ACC112 (cell line): ENCODE measurements at regions not wholly inside any gene's neighbourhood (a gene's known extent, or its start where the extent isn't known, plus 50 kb on each side); places are given as distances from the start of the nearest gene placed in this dataset.
A peak's percentile ranks its signal among the peaks of the same experiment; 100 is the strongest.

ENCODE experiments used
- H2AFZ ChIP-seq: fragments of 200-600 bp; sonication (generic); one replicate; pipeline ENCODE4 v1.6.0; 2017; ENCODE audit warnings: antibody characterized with exemption, low read length; ENCODE audit not compliant: unreplicated experiment
- H3K27ac ChIP-seq: fragments of 200-600 bp; sonication (generic); 2 replicates; pipeline ENCODE4 v1.5.1; 2014; ENCODE audit warnings: low read depth, mild to moderate bottlenecking, antibody characterized with exemption, low read length, moderate library complexity
- H3K27me3 ChIP-seq: fragments of 200-600 bp; sonication (generic); 2 replicates; pipeline ENCODE4 v1.6.1; 2014; ENCODE audit warnings: mild to moderate bottlenecking, antibody characterized with exemption, low read length, moderate library complexity, mixed read lengths; ENCODE audit not compliant: insufficient read depth
- H3K36me3 ChIP-seq: fragments of 200-600 bp; sonication (generic); 2 replicates; pipeline ENCODE4 v1.6.1; 2016; ENCODE audit warnings: mild to moderate bottlenecking, antibody characterized with exemption, low read length, moderate library complexity, mixed read lengths; ENCODE audit not compliant: insufficient read depth
- H3K4me1 ChIP-seq: fragments of 200-600 bp; sonication (generic); one replicate; pipeline ENCODE4 v1.6.1; 2016; ENCODE audit warnings: low read length, mixed read lengths; ENCODE audit not compliant: insufficient read depth, unreplicated experiment, control insufficient read depth
- H3K4me3 ChIP-seq: fragments of 200-600 bp; sonication (generic); 2 replicates; pipeline ENCODE4 v1.5.1; 2014; ENCODE audit warnings: mild to moderate bottlenecking, low read depth, low read length
- H3K79me2 ChIP-seq: fragments of 200-600 bp; sonication (generic); one replicate; pipeline ENCODE4 v1.6.0; 2016; ENCODE audit warnings: low read length; ENCODE audit not compliant: control insufficient read depth, unreplicated experiment, insufficient read depth

DNA sequence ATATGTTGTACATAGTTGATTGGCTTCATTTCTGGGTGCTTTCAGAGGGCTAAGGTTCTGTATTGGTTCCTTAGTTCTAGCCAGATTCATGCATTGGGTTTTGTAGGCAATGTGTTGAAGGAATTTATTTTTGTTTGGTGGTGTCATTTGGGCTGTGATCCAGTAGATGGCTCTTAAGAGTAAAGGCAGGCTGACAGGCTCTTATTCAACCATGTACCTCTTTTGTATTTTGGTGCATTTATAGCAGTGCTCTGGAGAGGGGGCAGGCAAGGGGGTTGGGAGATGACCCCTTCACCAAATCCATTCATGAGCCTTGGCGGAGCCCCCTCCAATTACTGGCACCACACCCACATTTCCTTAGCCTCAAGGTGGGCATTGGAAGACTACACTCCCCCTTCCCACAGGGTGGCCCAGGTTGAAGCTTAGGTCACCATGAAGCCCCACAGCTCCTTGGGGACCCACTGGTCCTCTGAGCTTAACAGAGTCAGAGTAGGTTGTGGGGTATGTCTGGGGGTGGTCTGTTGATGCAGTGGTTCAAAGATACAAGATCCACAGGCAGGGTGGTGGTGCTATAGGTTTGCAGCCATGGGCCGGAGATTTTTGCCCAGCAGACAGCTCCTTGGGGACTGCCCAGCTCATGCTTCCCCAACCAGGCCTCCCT, 143.0 kb upstream of the GNPDA2 start:
- no peak overlapping the region for H3K27ac ChIP-seq
- no peaks in the 10 kb centered on the region for H3K36me3 ChIP-seq
- no peak overlapping the region for H3K4me3 ChIP-seq
- H2AFZ ChIP-seq: no peak overlapping the region
- no peaks in the 10 kb centered on the region for H3K79me2 ChIP-seq
- no peaks in the 10 kb centered on the region for H3K4me1 ChIP-seq
- no peaks in the 10 kb centered on the region for H3K27me3 ChIP-seq

DNA sequence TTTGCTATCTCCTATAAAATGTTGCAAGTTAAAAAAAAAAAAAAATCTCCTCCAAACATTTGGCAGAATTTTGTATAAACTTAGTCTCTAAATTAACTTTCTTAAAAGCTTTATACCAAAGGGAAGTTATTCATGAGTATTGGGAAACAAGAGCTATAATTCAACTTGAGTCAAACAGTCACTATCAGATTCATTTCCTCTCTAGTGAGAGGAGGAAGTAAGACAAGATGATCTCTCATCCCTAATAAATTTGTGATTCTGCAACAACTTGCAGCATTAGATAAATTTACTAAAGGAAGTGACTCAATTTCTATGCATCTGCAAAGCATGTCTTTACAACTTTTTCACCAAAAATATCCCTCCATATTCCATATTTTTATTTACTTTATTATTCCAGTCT, 135.4 kb upstream of the GNPDA2 start:
- H2AFZ ChIP-seq: no peak overlapping the region
- no peak overlapping the region for H3K4me3 ChIP-seq
- no peaks in the 10 kb centered on the region for H3K27me3 ChIP-seq
- H3K4me1 ChIP-seq: no peaks in the 10 kb centered on the region
- H3K79me2 ChIP-seq: no peaks in the 10 kb centered on the region
- no peak overlapping the region for H3K27ac ChIP-seq
- H3K36me3 ChIP-seq: no peaks in the 10 kb centered on the region

DNA sequence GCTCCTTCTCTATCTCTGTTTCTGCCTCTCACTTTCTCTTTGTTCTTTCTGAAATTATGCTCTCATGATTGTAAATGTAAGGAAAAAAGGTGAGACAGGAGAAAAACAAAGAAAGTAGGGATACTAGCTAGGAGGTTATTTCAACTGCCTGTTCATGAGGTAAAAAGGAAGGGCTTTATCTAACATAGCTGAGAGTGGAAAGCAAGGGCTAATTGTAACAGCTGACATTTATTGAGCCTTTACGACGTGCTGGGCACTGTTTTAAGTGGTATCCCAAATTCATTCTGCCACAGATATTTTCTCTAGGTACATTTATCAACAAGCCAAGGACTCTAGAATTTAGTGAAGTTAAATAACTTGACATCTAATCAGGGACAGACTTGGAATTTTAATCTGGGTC, 133.1 kb upstream of the GNPDA2 start:
- Histone ChIP-seq H3K27me3 (no peaks in the 10 kb centered on the region), H2AFZ (no peak overlapping the region), H3K79me2 (no peaks in the 10 kb centered on the region), H3K4me3 (no peak overlapping the region), H3K36me3 (no peaks in the 10 kb centered on the region), H3K4me1 (no peaks in the 10 kb centered on the region), H3K27ac (no peak overlapping the region)

DNA sequence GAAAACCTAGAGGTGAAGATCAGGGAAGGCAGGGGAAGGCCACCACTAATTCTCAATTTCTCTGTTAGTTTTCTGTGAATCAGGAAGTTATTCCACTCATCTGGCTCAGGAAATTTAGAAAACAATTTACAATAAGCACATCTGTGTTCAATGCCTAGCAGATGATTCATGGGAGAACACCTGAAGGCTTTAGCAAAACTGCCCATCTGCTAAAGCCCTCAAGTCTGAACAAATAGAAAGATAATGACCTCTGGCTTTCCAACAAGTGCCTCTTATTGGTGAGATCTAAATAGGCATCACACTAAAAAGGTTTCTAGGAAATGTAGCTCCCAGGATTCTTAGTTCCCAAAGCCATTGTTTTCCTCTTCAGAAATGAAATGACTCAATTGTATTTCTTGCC, 122.1 kb upstream of the GNPDA2 start:
- no peaks in the 10 kb centered on the region for H3K36me3 ChIP-seq
- H3K4me3 ChIP-seq: no peak overlapping the region
- no peak overlapping the region for H2AFZ ChIP-seq
- no peaks in the 10 kb centered on the region for H3K4me1 ChIP-seq
- H3K27ac ChIP-seq: no peak overlapping the region
- no peaks in the 10 kb centered on the region for H3K79me2 ChIP-seq
- H3K27me3 ChIP-seq: no peaks in the 10 kb centered on the region

DNA sequence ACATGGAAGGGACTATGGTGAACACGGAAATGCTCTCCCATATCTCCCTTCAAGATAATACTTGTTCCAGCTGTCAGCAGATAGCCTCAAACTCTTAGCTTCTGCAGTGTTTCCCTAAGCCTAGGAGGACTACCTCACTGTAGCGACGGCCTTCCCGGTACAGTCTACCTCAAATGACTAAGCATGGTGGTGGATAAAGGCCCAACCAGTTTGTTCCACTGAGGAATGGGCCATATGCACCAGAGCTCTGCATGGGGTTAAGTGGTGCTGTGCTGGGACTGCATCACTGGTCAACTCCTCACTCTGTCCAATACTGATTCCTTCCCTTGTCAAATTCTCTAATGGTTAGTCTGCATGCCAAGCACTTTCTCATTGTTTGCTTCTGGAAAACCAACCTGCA, 119.6 kb upstream of the GNPDA2 start:
- H3K4me1 ChIP-seq: no peaks in the 10 kb centered on the region
- H3K27ac ChIP-seq: no peak overlapping the region
- no peak overlapping the region for H2AFZ ChIP-seq
- H3K4me3 ChIP-seq: no peak overlapping the region
- H3K36me3 ChIP-seq: no peaks in the 10 kb centered on the region
- no peaks in the 10 kb centered on the region for H3K27me3 ChIP-seq
- no peaks in the 10 kb centered on the region for H3K79me2 ChIP-seq

DNA sequence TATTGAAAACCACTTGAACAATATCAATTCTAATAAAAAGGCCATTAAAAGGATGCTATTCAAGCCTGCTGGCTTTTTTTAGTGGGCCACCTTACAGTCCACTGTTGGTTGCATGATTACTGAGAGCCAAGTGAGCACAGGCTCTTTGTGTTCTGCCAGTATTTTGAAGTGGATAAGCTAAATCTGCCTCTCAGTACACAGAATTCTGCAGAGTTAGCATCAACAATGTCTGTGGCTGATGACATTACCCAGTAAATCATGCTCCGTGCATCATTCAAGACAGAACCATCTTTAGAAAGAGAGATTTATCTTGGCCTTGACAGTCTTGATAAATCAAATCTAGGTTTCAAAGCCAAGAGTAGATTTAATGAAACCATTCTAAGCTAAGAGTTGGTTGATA, 119.0 kb upstream of the GNPDA2 start:
- H3K27me3 ChIP-seq: no peaks in the 10 kb centered on the region
- H2AFZ ChIP-seq: no peak overlapping the region
- no peaks in the 10 kb centered on the region for H3K79me2 ChIP-seq
- no peaks in the 10 kb centered on the region for H3K36me3 ChIP-seq
- H3K27ac ChIP-seq: no peak overlapping the region
- no peaks in the 10 kb centered on the region for H3K4me1 ChIP-seq
- H3K4me3 ChIP-seq: no peak overlapping the region

DNA sequence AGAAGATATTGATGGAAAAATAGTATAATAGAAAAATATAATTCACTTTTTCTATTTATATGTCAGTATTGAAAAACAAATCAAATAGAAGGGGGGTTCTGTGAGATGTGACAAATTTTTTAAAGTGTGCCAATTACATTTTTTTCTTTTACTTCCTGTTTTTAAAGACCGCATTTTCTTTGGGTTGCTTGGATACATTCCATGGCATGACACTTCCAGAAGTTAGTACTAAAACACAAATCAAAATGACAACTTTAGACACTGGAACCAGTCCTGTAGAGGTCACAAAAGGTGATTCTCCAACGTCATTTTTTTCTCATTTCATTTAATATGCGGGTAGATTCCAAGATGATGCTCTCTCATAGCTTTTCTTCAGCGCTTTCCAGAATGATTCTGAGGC, 116.2 kb upstream of the GNPDA2 start:
- no peak overlapping the region for H3K4me3 ChIP-seq
- no peaks in the 10 kb centered on the region for H3K79me2 ChIP-seq
- no peaks in the 10 kb centered on the region for H3K36me3 ChIP-seq
- H3K4me1 ChIP-seq: no peaks in the 10 kb centered on the region
- H2AFZ ChIP-seq: no peak overlapping the region
- H3K27ac ChIP-seq: no peak overlapping the region
- H3K27me3 ChIP-seq: no peaks in the 10 kb centered on the region

DNA sequence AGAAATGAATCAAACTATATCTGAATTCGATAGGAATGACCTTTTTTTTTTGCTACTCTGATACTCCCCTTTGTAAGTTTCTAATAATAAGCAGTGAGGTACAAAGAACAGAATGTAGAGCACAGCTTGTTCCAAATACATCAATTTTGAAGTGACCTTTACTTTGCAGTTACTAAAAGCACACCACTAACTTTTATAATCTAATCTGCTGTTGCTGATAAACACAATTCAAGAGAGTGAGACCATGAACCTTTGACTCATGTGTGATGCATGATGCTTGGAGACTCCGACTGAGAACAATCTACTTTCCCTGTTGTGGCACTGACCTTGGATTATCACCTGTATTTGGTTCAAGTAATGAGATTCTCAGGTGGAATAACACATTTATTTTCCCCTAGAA, 91.6 kb upstream of the GNPDA2 start:
- Histone ChIP-seq H3K36me3 (no peaks in the 10 kb centered on the region), H3K4me3 (no peak overlapping the region), H3K27ac (no peak overlapping the region), H3K4me1 (no peaks in the 10 kb centered on the region), H2AFZ (no peak overlapping the region), H3K79me2 (no peaks in the 10 kb centered on the region), H3K27me3 (no peaks in the 10 kb centered on the region)

DNA sequence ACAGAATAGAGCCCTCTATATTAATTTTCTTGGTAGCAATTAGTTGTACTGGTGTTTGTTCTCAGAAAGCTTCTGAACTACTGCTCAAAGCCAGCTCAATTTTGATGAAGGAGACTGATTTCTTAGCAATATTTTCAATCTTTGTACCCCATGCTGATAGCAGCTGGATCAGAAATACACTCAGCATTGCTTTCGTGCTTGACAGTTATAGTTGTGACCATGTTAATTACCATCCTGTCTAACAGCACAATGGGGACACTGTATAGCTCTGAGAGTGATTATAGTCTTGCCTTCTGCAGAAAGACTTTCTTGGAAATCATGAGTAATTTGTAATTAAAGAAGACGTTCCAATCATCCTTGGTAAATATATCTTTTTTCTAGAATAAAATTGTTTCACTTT, 79.7 kb upstream of the GNPDA2 start:
- H3K4me3 ChIP-seq: peak overlapping the region; percentile 70
- no peak overlapping the region for H3K27ac ChIP-seq
- no peak overlapping the region for H2AFZ ChIP-seq
- no peaks in the 10 kb centered on the region for H3K79me2 ChIP-seq
- H3K36me3 ChIP-seq: no peaks in the 10 kb centered on the region
- H3K4me1 ChIP-seq: no peaks in the 10 kb centered on the region
- H3K27me3 ChIP-seq: no peaks in the 10 kb centered on the region

DNA sequence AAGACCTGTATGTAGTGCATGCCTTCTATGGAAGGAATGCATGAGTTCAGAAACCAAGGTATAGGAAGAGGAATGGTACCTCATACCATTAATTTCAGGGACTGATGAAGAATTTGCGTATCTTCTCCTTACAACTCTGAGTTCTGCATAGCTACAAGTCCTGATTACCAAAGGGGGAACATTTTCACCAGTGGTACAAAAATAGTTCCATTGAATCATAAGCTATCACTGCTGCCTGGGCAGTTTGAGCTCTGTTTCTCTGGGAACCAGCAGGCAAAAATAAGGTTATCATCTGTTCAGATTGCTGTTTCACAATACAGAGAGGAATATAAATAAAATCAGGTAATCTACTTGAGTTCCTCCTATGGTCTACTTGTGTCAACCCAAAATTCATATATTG, 77.9 kb upstream of the GNPDA2 start:
- no peaks in the 10 kb centered on the region for H3K36me3 ChIP-seq
- H3K79me2 ChIP-seq: no peaks in the 10 kb centered on the region
- no peak overlapping the region for H3K4me3 ChIP-seq
- H3K27me3 ChIP-seq: no peaks in the 10 kb centered on the region
- no peaks in the 10 kb centered on the region for H3K4me1 ChIP-seq
- no peak overlapping the region for H2AFZ ChIP-seq
- no peak overlapping the region for H3K27ac ChIP-seq

DNA sequence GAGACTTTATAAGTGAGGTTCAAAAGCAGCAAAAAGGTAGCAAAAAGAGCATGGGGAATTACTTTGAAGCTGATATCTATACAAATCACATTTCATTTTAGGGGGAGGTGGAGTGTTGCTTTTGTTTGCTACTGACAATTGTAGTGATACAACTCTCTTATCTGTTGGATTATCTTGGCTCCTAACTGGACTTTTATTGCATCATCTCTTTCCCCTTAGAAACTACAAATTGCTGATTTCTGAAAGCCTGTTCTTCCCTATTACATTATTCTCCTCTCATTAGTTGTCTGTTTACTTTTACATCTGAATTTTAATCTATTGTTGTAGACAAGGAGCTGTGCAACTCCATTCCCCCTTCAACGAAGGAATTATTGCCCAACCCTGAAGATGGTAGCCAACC, 75.0 kb upstream of the GNPDA2 start:
- no peaks in the 10 kb centered on the region for H3K27me3 ChIP-seq
- H3K4me3 ChIP-seq: no peak overlapping the region
- H3K4me1 ChIP-seq: no peaks in the 10 kb centered on the region
- no peak overlapping the region for H3K27ac ChIP-seq
- H3K79me2 ChIP-seq: no peaks in the 10 kb centered on the region
- no peak overlapping the region for H2AFZ ChIP-seq
- no peaks in the 10 kb centered on the region for H3K36me3 ChIP-seq
